ENCODE measurements at regions not wholly inside any gene's neighbourhood (a gene's known extent, or its start where the extent isn't known, plus 50 kb on each side); places are given as distances from the start of the nearest gene placed in this dataset.

DNA sequence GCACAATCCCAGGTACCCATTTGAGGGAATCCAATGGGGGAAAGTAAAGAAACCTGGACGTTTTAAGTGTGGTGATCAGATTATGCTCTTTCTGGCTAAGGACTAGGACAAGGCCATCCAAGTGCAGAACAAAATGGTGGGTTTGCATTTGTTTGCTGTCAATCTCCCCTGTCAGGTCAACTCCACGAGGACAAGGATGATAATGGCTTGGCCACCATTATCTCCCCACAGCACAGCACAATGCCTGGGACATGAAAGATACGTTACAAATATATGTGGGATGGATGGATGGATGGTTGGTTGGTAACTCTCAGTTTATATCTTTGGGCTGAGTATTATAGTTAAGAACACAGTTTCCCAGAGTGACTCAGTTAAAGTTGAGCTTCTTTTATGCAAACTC, 526.9 kb downstream of the NPIPA7 start:
- no peaks in the 10 kb centered on the region for H3K27me3 ChIP-seq (ENCODE audit: control insufficient read depth in 3 of 3, insufficient read depth in 3 of 3, low read length in 3 of 3)
- H3K4me1 ChIP-seq (ENCODE audit: control insufficient read depth in 3 of 3, insufficient read depth in 2 of 3, low read depth in 1 of 3, low read length in 2 of 3): no peaks in the 10 kb centered on the region
- no peak overlapping the region for H3K27ac ChIP-seq (ENCODE audit: low read depth in 1 of 3, low read length in 2 of 3)
- DNase-seq: no peak
- no peak overlapping the region for H3K4me3 ChIP-seq (ENCODE audit: low read depth in 1 of 3, low read length in 3 of 3)
- peaks cover 0 to 2% of the 10 kb centered on the region in 2 donors for H3K9me3 ChIP-seq (ENCODE audit: control insufficient read depth in 2 of 2, insufficient read depth in 1 of 2, low read depth in 1 of 2, low read length in 1 of 2)
- no peak for FAIRE-seq
- 28 to 61% (median 45%) methylated on average over 3 of the region's 3 CpGs for WGBS, 3 donors
- no peaks in the 10 kb centered on the region for H3K36me3 ChIP-seq (ENCODE audit: control insufficient read depth in 3 of 3, insufficient read depth in 2 of 3, low read depth in 1 of 3, low read length in 3 of 3)

DNA sequence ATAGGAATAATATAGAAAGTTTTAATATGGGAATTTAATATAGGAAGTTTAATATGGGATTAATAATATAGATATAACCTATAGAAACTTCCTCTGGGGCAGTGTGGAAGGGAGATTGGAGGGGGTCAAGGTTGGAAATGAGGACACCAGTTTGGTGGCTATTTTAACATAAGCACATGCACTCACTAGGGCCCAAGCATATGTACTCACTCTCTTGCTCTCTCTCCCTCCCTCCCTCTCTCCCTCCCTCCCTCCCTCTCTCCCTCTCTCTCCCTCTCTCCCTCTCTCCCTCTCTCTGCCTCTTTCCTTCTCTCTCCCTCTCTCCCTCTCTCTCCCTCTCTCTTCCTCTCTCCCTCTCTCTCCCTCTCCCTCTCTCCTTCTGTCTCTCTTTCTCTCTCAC, 528.1 kb downstream of the NPIPA7 start:
- H3K27ac ChIP-seq (ENCODE audit: low read depth in 1 of 3, low read length in 2 of 3): no peak overlapping the region
- H3K9me3 ChIP-seq (ENCODE audit: control insufficient read depth in 2 of 2, insufficient read depth in 1 of 2, low read depth in 1 of 2, low read length in 1 of 2): peaks cover 0 to 2% of the 10 kb centered on the region in 2 donors
- no peaks in the 10 kb centered on the region for H3K4me1 ChIP-seq (ENCODE audit: control insufficient read depth in 3 of 3, insufficient read depth in 2 of 3, low read depth in 1 of 3, low read length in 2 of 3)
- H3K27me3 ChIP-seq (ENCODE audit: control insufficient read depth in 3 of 3, insufficient read depth in 3 of 3, low read length in 3 of 3): no peaks in the 10 kb centered on the region
- H3K4me3 ChIP-seq (ENCODE audit: low read depth in 1 of 3, low read length in 3 of 3): no peak overlapping the region
- DNase-seq (no peak), FAIRE-seq (no peak)
- H3K36me3 ChIP-seq (ENCODE audit: control insufficient read depth in 3 of 3, insufficient read depth in 2 of 3, low read depth in 1 of 3, low read length in 3 of 3): no peaks in the 10 kb centered on the region

GRCh38 chr16:16908077-16908476, 529.1 kb downstream of the NPIPA7 start:
- 60 to 72% (median 68%) methylated on average over 5 of the region's 5 CpGs for WGBS, 3 donors
- Histone ChIP-seq H3K4me3 (ENCODE audit: low read depth in 1 of 3, low read length in 3 of 3) (no peak overlapping the region), H3K27me3 (ENCODE audit: control insufficient read depth in 3 of 3, insufficient read depth in 3 of 3, low read length in 3 of 3) (no peaks in the 10 kb centered on the region), H3K36me3 (ENCODE audit: control insufficient read depth in 3 of 3, insufficient read depth in 2 of 3, low read depth in 1 of 3, low read length in 3 of 3) (no peaks in the 10 kb centered on the region), H3K27ac (ENCODE audit: low read depth in 1 of 3, low read length in 2 of 3) (no peak overlapping the region), H3K9me3 (ENCODE audit: control insufficient read depth in 2 of 2, insufficient read depth in 1 of 2, low read depth in 1 of 2, low read length in 1 of 2) (peaks cover 0 to 2% of the 10 kb centered on the region in 2 donors), H3K4me1 (ENCODE audit: control insufficient read depth in 3 of 3, insufficient read depth in 2 of 3, low read depth in 1 of 3, low read length in 2 of 3) (no peaks in the 10 kb centered on the region)
- no peak for DNase-seq
- no peak for FAIRE-seq

DNA sequence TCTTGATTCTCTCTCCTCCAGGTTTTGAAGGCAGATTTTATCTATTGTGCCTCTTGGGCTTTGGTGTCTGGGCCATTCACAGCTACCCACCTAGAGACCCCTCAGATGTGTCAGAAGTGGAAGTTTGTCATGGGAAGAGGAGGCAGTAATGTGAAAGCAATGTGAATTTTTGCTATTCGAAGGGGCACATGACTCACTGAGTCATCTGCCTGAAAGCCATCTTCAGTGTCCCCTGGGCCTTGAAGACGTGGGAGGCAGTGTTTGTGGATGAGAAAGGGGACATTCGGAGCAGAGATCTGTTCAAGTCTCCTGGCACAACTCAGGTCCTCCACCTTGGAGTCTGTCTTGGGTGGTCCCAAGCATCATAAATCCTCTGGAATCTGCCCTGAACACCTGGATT, 530.2 kb downstream of the NPIPA7 start:
- H3K4me1 ChIP-seq (ENCODE audit: control insufficient read depth in 3 of 3, insufficient read depth in 2 of 3, low read depth in 1 of 3, low read length in 2 of 3): no peaks in the 10 kb centered on the region
- no peaks in the 10 kb centered on the region for H3K36me3 ChIP-seq (ENCODE audit: control insufficient read depth in 3 of 3, insufficient read depth in 2 of 3, low read depth in 1 of 3, low read length in 3 of 3)
- FAIRE-seq (no peak), DNase-seq (no peak)
- H3K4me3 ChIP-seq (ENCODE audit: low read depth in 1 of 3, low read length in 3 of 3): no peak overlapping the region
- H3K9me3 ChIP-seq (ENCODE audit: control insufficient read depth in 2 of 2, insufficient read depth in 1 of 2, low read depth in 1 of 2, low read length in 1 of 2): peaks cover 0 to 2% of the 10 kb centered on the region in 2 donors
- H3K27me3 ChIP-seq (ENCODE audit: control insufficient read depth in 3 of 3, insufficient read depth in 3 of 3, low read length in 3 of 3): no peaks in the 10 kb centered on the region
- H3K27ac ChIP-seq (ENCODE audit: low read depth in 1 of 3, low read length in 2 of 3): no peak overlapping the region
- 65 to 77% (median 70%) methylated on average over 3 of the region's 3 CpGs for WGBS, 3 donors

DNA sequence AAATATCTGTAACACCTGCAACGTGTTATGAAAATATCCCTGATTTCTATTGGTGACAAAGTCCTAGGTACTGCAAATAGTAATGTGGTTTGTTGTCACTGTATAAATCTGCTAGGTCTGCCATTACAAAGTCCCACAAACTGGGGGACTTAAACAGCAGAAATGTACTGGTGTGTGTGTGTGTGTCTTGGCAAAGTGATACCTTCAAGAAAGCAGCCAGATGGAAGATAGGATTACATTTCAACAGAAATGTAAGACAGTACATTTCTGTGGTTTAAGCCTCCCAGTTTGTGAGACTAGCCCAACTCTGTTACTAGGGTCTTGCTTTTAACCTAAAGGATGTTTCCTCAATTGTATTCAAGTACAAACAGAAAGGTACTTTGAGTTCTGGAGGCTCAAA, 531.7 kb downstream of the NPIPA7 start:
- Histone ChIP-seq H3K4me3 (ENCODE audit: low read depth in 1 of 3, low read length in 3 of 3) (no peak overlapping the region), H3K4me1 (ENCODE audit: control insufficient read depth in 3 of 3, insufficient read depth in 2 of 3, low read depth in 1 of 3, low read length in 2 of 3) (no peaks in the 10 kb centered on the region), H3K9me3 (ENCODE audit: control insufficient read depth in 2 of 2, insufficient read depth in 1 of 2, low read depth in 1 of 2, low read length in 1 of 2) (no peaks in the 10 kb centered on the region), H3K36me3 (ENCODE audit: control insufficient read depth in 3 of 3, insufficient read depth in 2 of 3, low read depth in 1 of 3, low read length in 3 of 3) (no peaks in the 10 kb centered on the region), H3K27me3 (ENCODE audit: control insufficient read depth in 3 of 3, insufficient read depth in 3 of 3, low read length in 3 of 3) (peaks cover 0 to 1% (median 0%) of the 10 kb centered on the region in 3 donors), H3K27ac (ENCODE audit: low read depth in 1 of 3, low read length in 2 of 3) (no peak overlapping the region)
- no peak for DNase-seq
- 51 to 76% (median 51%) methylated on average over 1 of the region's 1 CpG for WGBS, 3 donors
- FAIRE-seq: no peak

DNA sequence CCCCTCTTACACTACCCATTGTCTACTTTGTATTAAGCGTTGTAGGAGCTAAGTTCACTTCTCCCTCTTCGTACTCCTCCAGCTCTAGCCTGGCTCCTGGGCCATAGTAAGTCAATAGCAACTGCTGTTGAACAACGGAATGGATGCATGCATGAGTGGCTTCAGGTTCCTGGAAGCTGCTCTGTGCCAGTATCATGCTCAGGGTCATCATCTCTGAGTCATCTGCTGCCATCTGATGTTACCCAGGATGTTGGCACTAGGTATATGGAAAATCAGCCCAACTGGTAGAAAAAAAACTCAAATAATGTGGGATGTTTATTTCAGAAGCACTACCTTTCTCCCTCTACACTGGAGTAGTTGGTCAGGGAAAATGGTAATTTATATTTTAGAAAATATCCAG, 536.8 kb downstream of the NPIPA7 start:
- Histone ChIP-seq H3K27ac (ENCODE audit: low read depth in 1 of 3, low read length in 2 of 3) (no peak overlapping the region), H3K27me3 (ENCODE audit: control insufficient read depth in 3 of 3, insufficient read depth in 3 of 3, low read length in 3 of 3) (peaks cover 0 to 1% (median 0%) of the 10 kb centered on the region in 3 donors), H3K9me3 (ENCODE audit: control insufficient read depth in 2 of 2, insufficient read depth in 1 of 2, low read depth in 1 of 2, low read length in 1 of 2) (no peaks in the 10 kb centered on the region), H3K4me1 (ENCODE audit: control insufficient read depth in 3 of 3, insufficient read depth in 2 of 3, low read depth in 1 of 3, low read length in 2 of 3) (no peaks in the 10 kb centered on the region), H3K36me3 (ENCODE audit: control insufficient read depth in 3 of 3, insufficient read depth in 2 of 3, low read depth in 1 of 3, low read length in 3 of 3) (no peaks in the 10 kb centered on the region), H3K4me3 (ENCODE audit: low read depth in 1 of 3, low read length in 3 of 3) (no peak overlapping the region)
- no peak for FAIRE-seq
- WGBS, 3 donors: 48 to 65% (median 60%) methylated on average over 3 of the region's 3 CpGs
- DNase-seq: no peak

GRCh38 chr16:16917191-16917785, 538.3 kb downstream of the NPIPA7 start:
- no peak for FAIRE-seq
- no peaks in the 10 kb centered on the region for H3K4me1 ChIP-seq (ENCODE audit: control insufficient read depth in 3 of 3, insufficient read depth in 2 of 3, low read depth in 1 of 3, low read length in 2 of 3)

DNA sequence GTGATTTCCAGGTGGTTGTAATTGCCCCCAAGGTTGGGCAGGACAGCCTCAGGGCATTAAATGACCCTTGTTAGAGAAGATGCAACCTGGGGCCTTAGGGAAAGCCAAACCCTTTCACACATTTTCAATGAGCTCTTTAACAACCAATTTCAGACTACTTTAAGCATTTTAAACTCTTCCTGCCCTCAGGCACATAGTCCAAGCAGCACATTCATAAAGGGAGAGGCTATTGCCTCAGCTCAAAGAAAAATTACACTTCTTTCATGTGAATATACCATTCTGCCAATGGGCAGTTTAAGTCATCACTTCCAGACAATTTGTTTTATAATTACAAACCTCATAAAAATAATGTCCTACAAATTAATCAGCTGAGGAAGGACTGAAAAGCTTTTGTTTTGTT, 544.5 kb downstream of the NPIPA7 start:
- Histone ChIP-seq H3K9me3 (ENCODE audit: control insufficient read depth in 2 of 2, insufficient read depth in 1 of 2, low read depth in 1 of 2, low read length in 1 of 2) (no peaks in the 10 kb centered on the region), H3K27ac (ENCODE audit: low read depth in 1 of 3, low read length in 2 of 3) (no peak overlapping the region), H3K4me1 (ENCODE audit: control insufficient read depth in 3 of 3, insufficient read depth in 2 of 3, low read depth in 1 of 3, low read length in 2 of 3) (no peaks in the 10 kb centered on the region), H3K27me3 (ENCODE audit: control insufficient read depth in 3 of 3, insufficient read depth in 3 of 3, low read length in 3 of 3) (no peaks in the 10 kb centered on the region), H3K4me3 (ENCODE audit: low read depth in 1 of 3, low read length in 3 of 3) (no peak overlapping the region), H3K36me3 (ENCODE audit: control insufficient read depth in 3 of 3, insufficient read depth in 2 of 3, low read depth in 1 of 3, low read length in 3 of 3) (no peaks in the 10 kb centered on the region)
- FAIRE-seq (no peak), DNase-seq (no peak)

More at GRCh38 chr16:16917191-16917785, 538.3 kb downstream of the NPIPA7 start:
- Histone ChIP-seq H3K27ac (ENCODE audit: low read depth in 1 of 3, low read length in 2 of 3) (no peak overlapping the region), H3K9me3 (ENCODE audit: control insufficient read depth in 2 of 2, insufficient read depth in 1 of 2, low read depth in 1 of 2, low read length in 1 of 2) (no peaks in the 10 kb centered on the region), H3K36me3 (ENCODE audit: control insufficient read depth in 3 of 3, insufficient read depth in 2 of 3, low read depth in 1 of 3, low read length in 3 of 3) (no peaks in the 10 kb centered on the region), H3K4me3 (ENCODE audit: low read depth in 1 of 3, low read length in 3 of 3) (no peak overlapping the region), H3K27me3 (ENCODE audit: control insufficient read depth in 3 of 3, insufficient read depth in 3 of 3, low read length in 3 of 3) (peaks cover 0 to 1% (median 0%) of the 10 kb centered on the region in 3 donors)
- no peak for DNase-seq
- 32 to 43% (median 33%) methylated on average over 10 of the region's 10 CpGs for WGBS, 3 donors

DNA sequence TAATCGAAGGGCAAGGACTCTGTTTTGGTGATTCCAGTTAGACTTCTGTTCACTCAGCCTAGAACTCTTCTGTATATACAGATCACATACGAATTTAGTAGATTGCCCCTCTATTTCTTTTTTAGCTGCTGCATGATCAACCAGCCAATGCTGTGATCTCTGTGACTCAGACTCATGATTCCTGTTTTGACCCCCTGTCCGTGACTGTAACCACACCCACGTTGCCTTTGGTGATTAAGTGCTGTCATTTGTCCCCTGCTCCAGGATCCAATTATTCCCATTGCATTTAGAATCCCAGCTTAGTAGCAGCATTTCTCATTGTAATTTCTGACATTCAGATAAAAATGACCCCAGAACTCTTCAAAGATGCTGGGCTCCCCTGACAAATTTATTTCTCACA, 545.7 kb downstream of the NPIPA7 start:
- WGBS, 3 donors: 41 to 53% (median 49%) methylated on average over 4 of the region's 4 CpGs
- Histone ChIP-seq H3K4me3 (ENCODE audit: low read depth in 1 of 3, low read length in 3 of 3) (no peak overlapping the region), H3K27ac (ENCODE audit: low read depth in 1 of 3, low read length in 2 of 3) (no peak overlapping the region), H3K9me3 (ENCODE audit: control insufficient read depth in 2 of 2, insufficient read depth in 1 of 2, low read depth in 1 of 2, low read length in 1 of 2) (no peaks in the 10 kb centered on the region), H3K27me3 (ENCODE audit: control insufficient read depth in 3 of 3, insufficient read depth in 3 of 3, low read length in 3 of 3) (no peaks in the 10 kb centered on the region), H3K36me3 (ENCODE audit: control insufficient read depth in 3 of 3, insufficient read depth in 2 of 3, low read depth in 1 of 3, low read length in 3 of 3) (no peaks in the 10 kb centered on the region), H3K4me1 (ENCODE audit: control insufficient read depth in 3 of 3, insufficient read depth in 2 of 3, low read depth in 1 of 3, low read length in 2 of 3) (no peaks in the 10 kb centered on the region)
- DNase-seq (no peak), FAIRE-seq (no peak)

Measured in small intestine (tissue), 7 donors.